Liver (tissue), 8 donors: ENCODE measurements at regions not wholly inside any gene's neighbourhood (a gene's known extent, or its start where the extent isn't known, plus 50 kb on each side); places are given as distances from the start of the nearest gene placed in this dataset.

ENCODE experiments used
- DNase-seq: peaks from one replicate; pipeline ENCODE4 v3.0.0-alpha.2; 2017; ENCODE audit warnings: low spot score
- H3K27ac ChIP-seq, 2 donors: one replicate each; pipeline ENCODE4 v1.7.0; 2013; ENCODE audit warnings: inconsistent platforms in 2 of 2, low read length in 2 of 2, control low read depth in 1 of 2, low read depth in 1 of 2, mild to moderate bottlenecking in 1 of 2
- H3K27me3 ChIP-seq, 4 donors: one replicate each; pipeline versions ENCODE4 v1.6.1 to v1.7.0; 2013; ENCODE audit warnings: low read length in 3 of 4, inconsistent platforms in 1 of 4, mild to moderate bottlenecking in 1 of 4, moderate library complexity in 1 of 4; ENCODE audit not compliant: control insufficient read depth in 4 of 4, insufficient read depth in 4 of 4
- H3K36me3 ChIP-seq, 4 donors: one replicate each; pipeline versions ENCODE4 v1.6.1 to v1.7.0; 2013; ENCODE audit warnings: low read length in 3 of 4, mild to moderate bottlenecking in 3 of 4, low read depth in 1 of 4, moderate library complexity in 1 of 4; ENCODE audit not compliant: control insufficient read depth in 4 of 4, insufficient read depth in 3 of 4
- H3K4me1 ChIP-seq, 4 donors: one replicate each; pipeline versions ENCODE4 v1.6.1 to v1.7.0; 2013; ENCODE audit warnings: low read length in 3 of 4, mild to moderate bottlenecking in 3 of 4, moderate library complexity in 1 of 4; ENCODE audit not compliant: control insufficient read depth in 4 of 4, insufficient read depth in 4 of 4
- H3K4me3 ChIP-seq, 3 donors: one replicate each; pipeline versions ENCODE4 v1.6.1 to v1.7.0; 2013; ENCODE audit warnings: low read length in 3 of 3, control low read depth in 1 of 3, low read depth in 1 of 3, mild to moderate bottlenecking in 1 of 3
- H3K9ac ChIP-seq, 2 donors: one replicate each; pipeline ENCODE4 v1.7.0; 2013; ENCODE audit warnings: low read length in 2 of 2, mild to moderate bottlenecking in 2 of 2, moderate library complexity in 2 of 2, control low read depth in 1 of 2, low read depth in 1 of 2
- H3K9me3 ChIP-seq, 4 donors: one replicate each; pipeline versions ENCODE4 v1.6.1 to v1.7.0; 2013; ENCODE audit warnings: low read length in 3 of 4; ENCODE audit not compliant: control insufficient read depth in 4 of 4
- ATF3 ChIP-seq: IDR thresholded peaks from 2 replicates; pipeline ENCODE4 v1.6.1; 2016; ENCODE audit warnings: antibody characterized with exemption
- CTCF ChIP-seq: fragments of 150-350 bp; IDR thresholded peaks from 2 replicates; pipeline ENCODE4 v1.5.1; 2017; ENCODE audit warnings: improper control_type of control experiment, low read depth, low read length; ENCODE audit not compliant: missing input control
- FOXA1 ChIP-seq: IDR thresholded peaks from 2 replicates; pipeline ENCODE4 v1.6.1; 2016; ENCODE audit warnings: antibody characterized with exemption
- FOXA2 ChIP-seq: IDR thresholded peaks from 2 replicates; pipeline ENCODE4 v1.6.1; 2016; ENCODE audit warnings: antibody characterized with exemption
- GABPA ChIP-seq, 2 donors: IDR thresholded peaks in 1 of 2; conservative IDR thresholded peaks in 1 of 2; 2 replicates each; pipeline ENCODE4 v1.6.1; 2016; ENCODE audit warnings: antibody characterized with exemption in 2 of 2, mild to moderate bottlenecking in 1 of 2, moderate library complexity in 1 of 2
- HNF4A ChIP-seq, 2 donors: conservative IDR thresholded peaks; 2 replicates each; pipeline ENCODE4 v1.6.1; 2016; ENCODE audit warnings: antibody characterized with exemption in 2 of 2, mild to moderate bottlenecking in 2 of 2
- HNF4G ChIP-seq: IDR thresholded peaks from 2 replicates; pipeline ENCODE4 v1.6.1; 2016; ENCODE audit warnings: antibody characterized with exemption
- JUND ChIP-seq, 2 donors: IDR thresholded peaks; 2 replicates each; pipeline ENCODE4 v1.6.1; 2016; ENCODE audit warnings: antibody characterized with exemption in 2 of 2
- MAX ChIP-seq: IDR thresholded peaks from 2 replicates; pipeline ENCODE4 v1.6.1; 2016; ENCODE audit warnings: antibody characterized with exemption
- NR2F2 ChIP-seq: IDR thresholded peaks from 2 replicates; pipeline ENCODE4 v1.6.1; 2016; ENCODE audit warnings: antibody characterized with exemption
- RAD21 ChIP-seq, 2 donors: IDR thresholded peaks; 2 replicates each; pipeline ENCODE4 v1.6.1; 2016; ENCODE audit warnings: antibody characterized with exemption in 2 of 2, mild to moderate bottlenecking in 2 of 2
- RXRA ChIP-seq, 2 donors: IDR thresholded peaks; 2 replicates each; pipeline ENCODE4 v1.6.1; 2017 to 2018; ENCODE audit warnings: antibody characterized with exemption in 2 of 2, mild to moderate bottlenecking in 1 of 2
- TAF1 ChIP-seq: conservative IDR thresholded peaks from 2 replicates; pipeline ENCODE4 v1.6.1; 2016; ENCODE audit warnings: antibody characterized with exemption, mild to moderate bottlenecking
- YY1 ChIP-seq: IDR thresholded peaks from 2 replicates; pipeline ENCODE4 v1.6.1; 2016; ENCODE audit warnings: antibody characterized with exemption, mild to moderate bottlenecking
- ZBTB33 ChIP-seq: IDR thresholded peaks from 2 replicates; pipeline ENCODE4 v1.6.1; 2016; ENCODE audit warnings: antibody characterized with exemption
- WGBS: extraction: QIAGEN DNeasy Blood & Tissue Kit; methylation state at CpG from one replicate; pipeline ENCODE4 v1.1.7; 2013; 5-methylcytosine and 5-hydroxymethylcytosine counted together
- TF ChIP-seq, protein P1 (sequence below): IDR thresholded peaks from 2 replicates; pipeline ENCODE4 v1.6.1; 2016; ENCODE audit warnings: antibody characterized with exemption, mild to moderate bottlenecking
- donor health status: healthy.
- donor health status: healthy.
- donor health status: healthy.
- donor health status: healthy.
- donor health status: healthy.

- Histone ChIP-seq H3K27ac (no peak overlapping the region), H3K27me3 (no peaks in the 10 kb centered on the region), H3K4me1 (no peaks in the 10 kb centered on the region), H3K36me3 (no peaks in the 10 kb centered on the region), H3K4me3 (no peak overlapping the region), H3K9me3 (no peaks in the 10 kb centered on the region), H3K9ac (no peak overlapping the region)
- TF ChIP-seq RXRA (IDR thresholded peaks at IDR 0.05) (no peak), MAX (no peak), JUND (IDR thresholded peaks at IDR 0.05) (no peak), FOXA2 (no peak), GABPA (IDR thresholded peaks at IDR 0.05 in 1 of 2, conservative IDR thresholded peaks at IDR 0.05 in 1 of 2) (no peak), ATF3 (no peak), TAF1 (no peak), YY1 (no peak), RAD21 (IDR thresholded peaks at IDR 0.05) (no peak), HNF4A (conservative IDR thresholded peaks at IDR 0.05) (no peak), CTCF (no peak)
- TF ChIP-seq, protein P1, sequence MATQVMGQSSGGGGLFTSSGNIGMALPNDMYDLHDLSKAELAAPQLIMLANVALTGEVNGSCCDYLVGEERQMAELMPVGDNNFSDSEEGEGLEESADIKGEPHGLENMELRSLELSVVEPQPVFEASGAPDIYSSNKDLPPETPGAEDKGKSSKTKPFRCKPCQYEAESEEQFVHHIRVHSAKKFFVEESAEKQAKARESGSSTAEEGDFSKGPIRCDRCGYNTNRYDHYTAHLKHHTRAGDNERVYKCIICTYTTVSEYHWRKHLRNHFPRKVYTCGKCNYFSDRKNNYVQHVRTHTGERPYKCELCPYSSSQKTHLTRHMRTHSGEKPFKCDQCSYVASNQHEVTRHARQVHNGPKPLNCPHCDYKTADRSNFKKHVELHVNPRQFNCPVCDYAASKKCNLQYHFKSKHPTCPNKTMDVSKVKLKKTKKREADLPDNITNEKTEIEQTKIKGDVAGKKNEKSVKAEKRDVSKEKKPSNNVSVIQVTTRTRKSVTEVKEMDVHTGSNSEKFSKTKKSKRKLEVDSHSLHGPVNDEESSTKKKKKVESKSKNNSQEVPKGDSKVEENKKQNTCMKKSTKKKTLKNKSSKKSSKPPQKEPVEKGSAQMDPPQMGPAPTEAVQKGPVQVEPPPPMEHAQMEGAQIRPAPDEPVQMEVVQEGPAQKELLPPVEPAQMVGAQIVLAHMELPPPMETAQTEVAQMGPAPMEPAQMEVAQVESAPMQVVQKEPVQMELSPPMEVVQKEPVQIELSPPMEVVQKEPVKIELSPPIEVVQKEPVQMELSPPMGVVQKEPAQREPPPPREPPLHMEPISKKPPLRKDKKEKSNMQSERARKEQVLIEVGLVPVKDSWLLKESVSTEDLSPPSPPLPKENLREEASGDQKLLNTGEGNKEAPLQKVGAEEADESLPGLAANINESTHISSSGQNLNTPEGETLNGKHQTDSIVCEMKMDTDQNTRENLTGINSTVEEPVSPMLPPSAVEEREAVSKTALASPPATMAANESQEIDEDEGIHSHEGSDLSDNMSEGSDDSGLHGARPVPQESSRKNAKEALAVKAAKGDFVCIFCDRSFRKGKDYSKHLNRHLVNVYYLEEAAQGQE, result no peak
- DNase-seq, result no peak
Observed at GRCh38 chr1:73092383-73092782, 810.0 kb upstream of the NEGR1 start.

GRCh38 chr1:73066866-73067265, 784.5 kb upstream of the NEGR1 start:
- Histone ChIP-seq H3K9ac (no peak overlapping the region), H3K9me3 (peaks cover 0 to 3% (median 0%) of the 10 kb centered on the region in 4 donors)
- WGBS, result 44% methylated on average over 3 of the region's 3 CpGs

More at GRCh38 chr1:73066866-73067265, 784.5 kb upstream of the NEGR1 start:
- TF ChIP-seq NR2F2, result no peak
- no peak for TF ChIP-seq CTCF
- no peak for TF ChIP-seq FOXA1
- no peak for TF ChIP-seq JUND (IDR thresholded peaks at IDR 0.05)
- TF ChIP-seq GABPA (IDR thresholded peaks at IDR 0.05 in 1 of 2, conservative IDR thresholded peaks at IDR 0.05 in 1 of 2), result no peak
- no peak for TF ChIP-seq MAX
- no peak for TF ChIP-seq HNF4G
- TF ChIP-seq ZBTB33, result no peak
- no peak for TF ChIP-seq ATF3
- no peak for TF ChIP-seq HNF4A (conservative IDR thresholded peaks at IDR 0.05)
- TF ChIP-seq, protein P1, result no peak
- H3K27ac ChIP-seq, result no peak overlapping the region
- H3K4me3 ChIP-seq, result no peak overlapping the region
- no peaks in the 10 kb centered on the region for H3K4me1 ChIP-seq
- peaks cover 0 to 2% (median 0%) of the 10 kb centered on the region in 4 donors for H3K27me3 ChIP-seq
- no peaks in the 10 kb centered on the region for H3K36me3 ChIP-seq
- DNase-seq, result no peak
